Globus pallidus (tissue), 1 donor: ENCODE measurements at regions not wholly inside any gene's neighbourhood (a gene's known extent, or its start where the extent isn't known, plus 50 kb on each side); places are given as distances from the start of the nearest gene placed in this dataset.
A peak's percentile ranks its signal among the peaks of the same experiment; 100 is the strongest.
"Not testable (repeated sequence)": the region's sequence is repeated elsewhere in the genome, so short reads cannot be mapped to it uniquely, and the experiment has no call there.

ENCODE experiments used
- DNase-seq: peaks from one replicate; pipeline ENCODE4 v3.0.0-alpha.2; 2015; ENCODE audit warnings: low spot score

DNA sequence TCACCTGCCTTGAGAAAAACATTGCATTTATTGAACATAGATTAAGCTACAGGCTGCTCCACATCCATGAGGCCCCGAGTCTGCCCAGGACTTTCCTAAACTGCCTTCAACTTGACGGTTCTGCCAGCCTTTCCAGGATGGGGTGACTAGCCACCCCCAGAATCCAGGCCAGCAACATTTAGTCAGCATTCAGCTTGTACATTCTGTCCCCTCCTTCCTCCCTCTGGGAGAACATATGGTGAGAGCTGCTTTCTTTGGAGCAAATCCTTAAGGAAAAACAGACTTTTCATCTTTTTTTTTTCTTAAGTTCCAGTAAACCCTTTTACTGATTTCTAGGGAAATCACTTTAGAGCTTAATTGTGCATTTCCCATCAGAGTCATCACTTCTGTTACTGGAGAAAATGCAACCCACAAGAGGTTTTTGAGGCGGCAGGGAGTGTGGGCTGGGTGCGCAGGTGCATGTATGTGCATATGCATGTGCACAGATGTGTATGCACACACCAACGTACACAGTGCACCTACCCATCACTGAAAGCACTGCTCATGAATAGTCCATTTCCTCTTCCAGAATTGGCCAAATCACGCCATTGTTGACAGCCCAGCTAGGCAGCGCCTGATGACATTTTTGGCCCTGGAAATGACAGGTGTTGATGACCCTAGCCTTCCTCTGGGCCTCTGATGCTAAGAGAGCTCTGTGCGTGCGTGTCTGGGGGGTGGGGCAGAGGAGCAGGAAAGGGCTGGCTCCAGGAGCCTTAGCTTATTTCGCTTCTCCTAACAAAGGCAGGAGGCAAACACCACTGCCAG lies 145.6 kb downstream of the HSD17B3 start:
- DNase-seq, result no peak

DNA sequence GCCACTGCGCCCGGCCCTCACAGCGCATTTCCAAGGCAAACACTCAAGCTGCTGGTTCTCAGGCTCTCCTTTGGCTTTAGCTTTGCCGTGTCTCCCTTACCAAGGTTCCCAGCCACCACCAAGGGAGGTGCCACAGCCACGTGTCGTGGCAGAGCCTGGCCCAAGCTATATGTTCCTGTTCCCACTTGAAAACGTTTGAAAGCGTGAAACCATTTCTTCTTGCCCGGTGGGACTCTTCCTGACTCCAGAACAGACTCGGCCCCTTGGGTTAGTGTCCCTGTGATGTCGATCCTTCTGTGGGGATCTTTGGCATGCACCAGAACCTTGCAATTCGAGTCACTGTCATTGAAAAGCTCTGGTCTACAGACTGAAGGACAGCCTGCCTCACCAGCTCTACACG lies 147.9 kb downstream of the HSD17B3 start:
- no peak for DNase-seq

DNA sequence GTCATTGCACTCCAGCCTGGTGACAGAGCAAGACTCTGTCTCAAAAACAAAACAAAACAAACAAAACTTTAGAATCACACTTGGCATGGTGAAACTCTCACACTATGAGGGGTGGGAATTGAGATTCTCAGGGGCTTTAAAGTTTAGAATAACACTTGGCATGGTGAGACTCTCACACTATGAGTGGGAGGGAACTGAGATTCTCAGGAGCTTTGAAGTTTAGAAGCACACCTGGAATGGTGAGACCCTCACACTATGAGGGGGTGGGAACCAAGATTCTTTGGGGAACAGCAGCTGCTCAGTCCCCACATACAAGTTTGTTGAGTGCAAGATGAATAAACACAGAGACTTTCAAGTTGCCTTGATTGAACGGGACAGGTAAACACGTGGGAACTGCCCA lies 149.4 kb downstream of the HSD17B3 start:
- DNase-seq, result no peak

DNA sequence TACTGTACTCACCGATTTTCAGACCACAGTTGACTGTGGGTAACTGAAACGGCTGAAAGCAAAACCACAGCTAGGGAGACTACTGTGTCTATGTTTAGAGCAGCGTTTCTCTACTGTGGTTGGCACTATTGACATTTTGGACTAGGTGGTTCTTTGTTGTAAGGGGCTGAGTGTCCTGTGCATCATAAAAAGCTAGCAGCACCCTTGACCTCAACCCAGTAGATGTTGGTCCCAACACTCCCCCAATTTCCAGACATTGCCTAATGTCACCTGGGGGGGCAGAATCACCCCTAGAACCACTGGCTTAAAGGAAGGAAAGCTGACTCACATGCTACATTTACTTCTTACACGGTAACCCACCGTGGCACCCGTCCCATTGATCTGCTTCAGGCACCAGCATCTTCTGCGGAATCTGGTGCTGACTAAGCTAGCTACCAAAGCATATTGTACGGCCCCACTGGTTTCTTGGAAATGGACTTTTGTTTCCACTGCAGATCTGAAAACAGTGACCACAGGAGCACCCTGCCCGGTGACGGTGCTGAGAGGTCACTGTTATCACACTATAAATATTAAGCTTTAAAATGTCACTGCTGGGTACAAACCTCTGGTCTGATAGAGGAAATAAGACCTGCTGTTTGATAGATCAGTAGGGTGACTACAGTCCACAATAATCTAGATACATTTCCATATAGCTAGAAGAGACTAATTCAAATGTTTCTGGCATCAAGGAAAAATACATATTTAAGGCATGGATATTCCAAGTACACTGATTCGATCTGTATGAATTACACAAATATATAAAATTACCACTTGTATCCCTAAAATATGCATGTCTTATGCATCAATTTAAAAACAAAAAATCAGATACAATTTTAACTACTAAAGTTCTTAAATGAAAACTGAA lies 151.4 kb downstream of the HSD17B3 start:
- DNase-seq, result no peak

DNA sequence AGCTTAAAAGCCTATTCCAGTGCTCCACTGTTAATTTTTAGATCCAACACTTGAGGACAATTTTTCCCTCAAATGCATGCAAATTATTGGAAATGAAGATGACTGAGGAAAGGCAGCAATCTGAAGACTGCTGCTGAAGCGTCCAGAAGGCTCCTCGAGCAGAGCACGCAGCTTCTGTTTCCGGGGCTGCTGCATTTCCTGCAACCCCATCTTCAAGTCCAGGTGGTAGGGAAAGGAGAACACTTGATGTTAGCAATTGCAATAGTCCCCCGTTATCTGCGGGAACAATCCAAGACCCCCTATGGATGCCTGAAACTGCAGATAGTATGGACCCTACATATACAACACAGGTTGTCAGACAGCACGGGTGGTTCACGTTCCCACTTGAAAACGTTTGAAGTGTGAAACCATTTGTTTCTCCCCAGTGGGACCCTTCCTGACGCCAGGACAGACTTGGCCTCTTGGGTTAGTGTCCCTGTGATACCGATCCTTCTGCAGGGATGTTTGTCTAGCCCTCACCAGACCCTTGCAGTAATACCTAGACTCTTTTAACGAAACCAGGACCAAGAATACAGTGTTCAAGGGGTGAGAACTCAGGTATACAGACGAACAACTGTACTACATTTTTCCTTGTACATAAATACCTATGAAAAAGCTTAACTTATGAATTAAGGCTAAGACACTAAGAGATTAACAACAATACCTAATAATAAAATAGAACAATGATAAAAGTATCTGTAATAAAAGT lies 152.3 kb downstream of the HSD17B3 start:
- no peak for DNase-seq

DNA sequence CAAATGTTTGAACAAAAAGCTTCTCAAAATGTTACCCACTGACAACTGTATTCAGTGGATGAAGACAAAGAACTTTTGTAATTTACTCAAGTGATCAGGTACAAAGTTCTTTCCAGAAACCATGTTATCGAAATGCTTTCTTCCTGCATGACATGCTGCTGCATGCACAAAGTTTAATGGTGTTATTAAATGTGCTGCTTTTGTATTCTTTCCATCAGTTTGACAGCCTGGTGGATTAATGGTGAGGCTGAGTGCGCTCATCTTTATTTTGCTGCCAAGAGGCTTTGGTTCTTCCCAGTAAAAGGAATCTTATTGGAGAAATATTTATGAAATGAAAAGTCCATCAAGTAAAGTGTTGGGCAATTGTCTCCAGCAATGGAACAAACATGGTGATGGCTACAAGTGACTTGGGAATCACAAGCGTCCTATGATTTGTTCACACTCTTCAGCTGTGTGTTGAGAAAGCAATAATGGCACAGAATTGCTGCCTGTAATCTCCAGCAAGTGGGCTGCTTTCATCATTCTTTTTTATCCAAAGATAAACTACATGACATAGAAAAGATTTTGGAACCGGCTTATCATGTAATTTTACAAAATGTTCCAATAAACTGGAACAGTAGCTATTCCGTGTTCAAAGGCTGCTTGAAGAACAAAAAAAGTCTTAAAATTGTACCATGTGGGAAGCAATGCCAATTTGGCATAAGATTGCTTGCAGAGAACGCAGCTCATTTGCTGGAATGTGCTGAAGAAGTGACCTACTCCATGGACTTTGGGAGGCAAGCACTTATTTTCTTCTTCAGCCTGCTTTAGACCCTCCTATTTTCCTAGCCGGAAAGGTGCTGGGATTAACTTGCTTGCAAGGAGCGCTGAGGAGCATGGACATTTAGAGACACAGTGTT lies 153.1 kb downstream of the HSD17B3 start:
- DNase-seq, result no peak

DNA sequence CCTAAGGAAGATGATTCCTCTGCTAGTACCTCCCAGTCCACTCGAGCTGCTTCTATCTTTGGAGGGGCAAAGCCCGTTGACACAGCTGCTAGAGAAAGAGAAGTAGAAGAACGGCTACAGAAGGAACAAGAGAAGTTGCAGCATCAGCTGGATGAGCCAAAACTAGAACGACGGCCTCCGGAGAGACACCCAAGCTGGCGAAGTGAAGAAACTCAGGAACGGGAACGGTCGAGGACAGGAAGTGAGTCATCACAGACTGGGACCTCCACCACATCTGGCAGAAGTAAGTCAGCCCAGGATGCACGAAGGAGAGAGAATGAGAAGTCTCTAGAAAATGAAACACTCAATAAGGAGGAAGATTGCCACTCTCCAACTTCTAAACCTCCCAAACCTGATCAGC lies 154.9 kb downstream of the HSD17B3 start:
- not testable (repeated sequence) for DNase-seq

DNA sequence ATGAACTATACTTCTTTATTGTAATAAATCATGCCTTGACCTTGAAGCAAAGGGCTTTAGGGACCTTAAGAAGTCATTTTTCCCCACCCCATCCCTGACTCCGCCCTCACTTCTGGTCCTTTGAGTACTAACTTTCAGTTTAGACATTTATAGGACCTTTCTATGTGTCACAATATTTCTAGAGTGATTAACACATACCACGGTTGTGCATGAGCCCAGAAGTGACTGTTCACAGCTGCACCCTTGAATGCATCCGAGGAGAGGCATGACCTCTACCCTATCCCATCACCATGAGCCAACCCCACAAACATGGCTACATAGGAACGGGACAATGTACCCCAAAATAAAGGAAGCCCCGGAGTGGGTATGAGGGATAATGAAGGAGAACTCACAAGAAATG lies 160.3 kb downstream of the HSD17B3 start:
- DNase-seq, result no peak

DNA sequence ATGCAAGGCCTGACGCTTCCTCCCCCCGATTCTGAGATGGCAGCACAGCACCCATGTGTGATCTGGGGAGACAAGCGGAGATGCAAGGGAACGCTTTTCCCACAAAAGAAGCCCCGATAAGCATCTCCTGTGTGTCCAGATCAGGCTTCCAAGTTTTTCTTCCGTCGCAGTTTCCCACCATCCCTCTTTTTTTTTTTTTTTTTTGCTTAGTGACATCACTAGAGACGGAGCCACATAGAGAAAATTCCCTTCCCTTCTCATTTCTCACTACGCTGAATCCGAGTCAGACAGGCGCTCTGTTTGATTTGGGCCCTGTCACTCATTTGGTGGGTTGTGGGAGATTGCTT lies 160.9 kb downstream of the HSD17B3 start:
- DNase-seq, result no peak

DNA sequence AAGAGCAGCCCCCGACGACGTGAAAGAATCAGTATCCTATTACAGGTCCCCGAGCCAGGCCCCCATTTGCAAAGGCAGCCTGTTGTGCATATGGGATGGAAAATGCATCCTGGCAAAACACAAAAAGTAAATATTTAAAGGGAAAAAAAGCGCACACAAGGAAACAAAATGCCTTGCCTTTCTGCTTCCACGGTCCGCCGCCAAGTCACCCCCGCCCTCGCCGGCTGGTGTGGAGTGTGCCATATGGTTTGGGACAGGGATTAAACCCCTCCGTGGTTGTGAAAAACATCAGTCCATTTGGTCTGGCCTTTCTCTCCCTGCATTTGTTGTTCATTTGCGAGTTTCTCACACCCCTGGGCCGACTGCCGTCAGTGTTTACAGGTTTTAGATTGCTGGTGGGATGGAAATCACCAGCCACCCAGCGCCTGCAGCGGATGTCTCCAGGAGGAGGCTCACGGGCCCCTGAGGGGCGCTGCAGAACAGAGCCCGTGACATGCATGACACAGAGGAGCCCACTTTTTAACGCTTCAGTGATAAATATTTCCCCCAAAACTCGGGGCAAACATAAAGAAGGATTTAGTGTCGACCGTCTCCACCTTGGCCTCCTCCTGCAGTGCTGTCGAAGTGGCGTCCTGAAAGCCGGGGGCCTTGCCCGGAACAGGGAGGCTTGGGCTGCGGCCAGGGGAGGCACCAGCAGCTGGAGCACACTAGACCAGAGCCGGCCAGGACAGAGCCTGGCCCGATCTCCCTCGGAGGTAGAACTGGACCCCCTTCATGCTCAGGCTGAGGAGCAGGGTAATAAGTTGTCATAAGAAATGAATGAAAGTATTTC lies 161.5 kb downstream of the HSD17B3 start:
- DNase-seq, result peak; percentile 44

DNA sequence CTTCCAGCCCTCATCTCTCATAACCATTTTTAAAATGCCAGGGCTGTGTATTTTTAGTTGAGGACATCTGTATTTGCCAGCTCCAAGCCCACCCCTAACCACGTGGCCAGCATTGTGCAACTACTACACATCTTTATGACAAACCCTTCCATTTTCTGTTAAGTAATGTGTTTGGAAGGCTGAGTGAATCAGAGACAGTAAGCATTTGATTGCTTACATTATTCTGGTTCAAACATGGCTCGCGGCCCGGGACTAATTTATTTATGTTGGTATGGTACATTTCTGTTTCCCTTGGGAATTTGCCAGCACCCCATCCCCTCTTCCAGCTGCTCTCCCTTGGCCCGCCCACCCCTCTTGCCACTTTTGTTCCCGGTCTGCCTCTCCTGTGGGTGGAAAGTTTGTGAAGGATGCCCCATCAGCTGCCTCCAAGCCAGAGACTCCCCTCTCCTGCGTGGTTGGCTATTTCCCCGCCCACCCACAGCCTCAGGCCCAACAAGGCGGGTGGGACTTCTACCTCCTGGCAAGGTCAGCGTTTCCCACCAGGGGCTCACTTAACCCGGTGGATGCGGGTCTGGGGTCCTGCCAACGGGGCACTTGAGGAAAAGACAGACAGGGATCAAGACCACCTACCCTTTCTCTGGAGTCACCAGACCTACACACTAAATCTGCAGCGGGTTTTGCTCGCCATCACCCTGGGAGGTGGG lies 162.2 kb downstream of the HSD17B3 start:
- no peak for DNase-seq

DNA sequence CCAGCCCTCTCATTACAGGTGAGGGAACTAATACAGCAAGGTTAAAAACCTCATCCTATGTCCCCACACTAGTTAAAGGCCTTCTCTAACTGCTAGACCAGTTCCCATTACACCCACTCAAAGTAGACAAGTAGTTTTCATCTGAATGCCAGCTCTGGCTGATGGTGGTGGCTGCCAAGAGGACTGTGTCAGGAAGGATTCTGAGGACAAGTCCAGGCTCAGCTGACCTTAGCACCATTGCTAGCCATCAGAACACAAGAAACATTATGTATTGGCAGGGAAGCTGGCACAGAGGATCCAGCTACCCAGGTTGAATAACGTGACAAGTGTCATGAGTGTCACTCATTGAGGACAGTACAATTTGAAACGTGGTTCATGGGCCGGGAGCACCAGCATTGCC lies 163.4 kb downstream of the HSD17B3 start:
- no peak for DNase-seq

DNA sequence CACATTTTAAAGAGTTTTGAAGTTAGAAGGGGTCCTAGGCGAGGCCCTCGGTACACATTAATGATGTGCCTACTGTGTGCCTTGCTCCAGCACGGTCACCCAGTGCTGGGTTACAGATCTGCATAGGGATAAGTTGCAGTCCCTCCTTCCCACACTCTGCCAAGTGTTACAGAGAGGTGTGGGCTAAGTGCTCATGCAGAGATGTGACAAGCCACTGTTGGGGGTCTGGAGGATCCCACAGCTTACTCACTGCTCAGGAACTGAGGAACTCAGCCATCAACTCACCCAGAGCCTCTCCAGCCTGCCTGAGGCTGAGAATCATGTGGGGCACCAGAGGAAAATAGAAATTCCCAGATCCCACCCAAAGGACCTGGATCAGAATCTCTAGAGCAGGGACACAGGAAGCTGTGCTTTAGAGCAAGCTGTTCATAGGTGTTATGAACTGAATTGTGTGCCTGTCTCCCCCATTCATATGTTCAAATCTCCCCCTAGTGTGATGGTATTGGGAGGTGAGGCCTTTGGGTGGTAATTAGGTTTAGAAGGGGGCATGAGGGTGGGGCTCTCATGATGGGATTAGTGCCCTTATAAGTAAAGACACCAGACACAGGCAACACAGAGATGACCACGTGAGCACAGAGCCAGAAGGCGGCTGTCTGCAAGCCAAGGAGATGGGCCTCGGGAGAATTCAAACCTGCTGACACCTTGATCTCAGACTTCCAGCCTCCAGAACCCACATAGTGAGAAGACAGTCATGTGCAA lies 164.1 kb downstream of the HSD17B3 start:
- no peak for DNase-seq

DNA sequence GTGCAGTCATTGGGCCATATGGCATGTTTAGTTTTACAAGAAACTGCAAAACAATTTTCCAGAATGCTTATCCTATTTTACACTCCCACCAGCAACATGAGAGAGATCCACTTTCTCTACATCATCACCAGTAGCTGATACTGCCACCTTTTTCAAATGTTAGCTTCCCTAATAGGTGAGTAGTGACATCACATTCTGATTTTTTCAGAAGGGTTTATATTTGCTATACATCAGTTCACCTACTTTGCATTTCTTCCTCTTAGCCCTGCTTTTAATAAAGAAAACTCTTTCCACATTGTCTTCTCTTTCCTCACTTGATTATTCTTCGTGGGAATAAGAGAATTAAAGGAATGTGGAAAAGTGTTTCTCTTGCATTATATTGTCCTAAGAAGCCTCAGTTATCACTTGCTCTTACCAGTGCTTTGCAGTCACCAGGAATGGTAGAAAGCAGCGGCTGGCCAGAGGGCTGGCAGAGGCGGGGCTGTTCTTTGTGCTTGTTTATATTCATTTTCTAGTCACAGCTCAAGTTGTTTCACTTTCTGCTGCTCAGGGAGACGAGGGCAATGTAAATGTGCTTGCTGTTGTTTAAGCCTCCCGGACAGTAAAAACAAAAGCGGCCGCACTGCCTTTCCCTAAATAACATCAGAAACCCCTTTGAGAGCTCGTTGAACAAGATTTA lies 164.8 kb downstream of the HSD17B3 start:
- peak; percentile 78 for DNase-seq

DNA sequence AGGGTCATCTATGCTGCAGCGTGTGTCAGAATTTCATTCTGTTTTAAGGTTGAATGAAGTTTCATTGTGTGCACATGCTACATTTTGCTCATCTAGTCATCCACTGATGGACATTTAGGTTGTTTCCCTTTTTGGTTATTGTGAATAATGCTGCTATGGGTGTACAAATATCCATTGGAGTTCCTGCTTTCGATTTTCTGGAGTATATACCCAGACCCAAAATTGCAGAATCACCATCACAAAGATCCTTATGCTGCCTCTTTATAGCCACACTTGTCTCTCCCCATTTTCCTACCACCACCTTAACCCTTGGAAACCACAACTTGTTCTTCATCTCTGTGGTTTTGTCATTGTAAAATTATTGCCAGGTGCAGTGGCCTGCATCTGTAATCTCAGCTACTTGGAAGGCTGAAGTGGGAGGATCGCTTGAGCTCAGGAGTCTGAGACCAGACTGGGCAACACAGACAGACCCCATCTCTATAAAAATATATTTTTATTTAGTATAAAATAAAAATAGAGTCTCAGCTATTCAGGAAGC lies 166.2 kb downstream of the HSD17B3 start:
- no peak for DNase-seq

DNA sequence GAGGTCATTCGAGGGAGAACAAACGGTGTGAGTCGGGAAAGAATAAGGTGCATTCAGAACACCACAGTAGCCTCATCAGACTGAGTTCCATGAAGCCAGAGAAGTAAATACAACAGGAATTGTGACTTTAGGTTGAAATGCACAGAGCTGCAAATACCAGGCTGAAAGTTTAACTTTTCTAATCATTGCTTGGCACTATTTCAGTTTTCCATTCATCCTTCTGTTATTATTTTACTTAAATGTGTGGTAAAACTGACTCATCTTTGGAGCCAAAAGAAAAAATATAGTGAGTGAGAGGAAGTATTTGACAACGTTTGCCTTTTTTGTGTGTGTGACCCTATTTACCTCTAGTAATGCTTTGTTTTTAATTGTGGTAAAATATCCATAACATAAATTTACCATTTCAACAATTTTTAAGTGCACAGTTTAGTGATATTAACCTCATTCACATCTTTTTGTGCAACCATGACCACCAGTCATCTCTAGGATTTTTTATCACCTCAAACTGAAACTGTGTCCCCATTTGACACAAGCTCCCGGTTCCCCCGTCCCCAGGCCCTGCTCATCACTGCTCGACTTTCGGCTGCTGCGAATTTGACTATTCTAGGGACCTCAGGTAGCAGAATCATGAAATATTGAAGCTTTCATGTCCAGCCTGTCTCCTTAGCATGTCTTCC lies 166.8 kb downstream of the HSD17B3 start:
- DNase-seq, result no peak

DNA sequence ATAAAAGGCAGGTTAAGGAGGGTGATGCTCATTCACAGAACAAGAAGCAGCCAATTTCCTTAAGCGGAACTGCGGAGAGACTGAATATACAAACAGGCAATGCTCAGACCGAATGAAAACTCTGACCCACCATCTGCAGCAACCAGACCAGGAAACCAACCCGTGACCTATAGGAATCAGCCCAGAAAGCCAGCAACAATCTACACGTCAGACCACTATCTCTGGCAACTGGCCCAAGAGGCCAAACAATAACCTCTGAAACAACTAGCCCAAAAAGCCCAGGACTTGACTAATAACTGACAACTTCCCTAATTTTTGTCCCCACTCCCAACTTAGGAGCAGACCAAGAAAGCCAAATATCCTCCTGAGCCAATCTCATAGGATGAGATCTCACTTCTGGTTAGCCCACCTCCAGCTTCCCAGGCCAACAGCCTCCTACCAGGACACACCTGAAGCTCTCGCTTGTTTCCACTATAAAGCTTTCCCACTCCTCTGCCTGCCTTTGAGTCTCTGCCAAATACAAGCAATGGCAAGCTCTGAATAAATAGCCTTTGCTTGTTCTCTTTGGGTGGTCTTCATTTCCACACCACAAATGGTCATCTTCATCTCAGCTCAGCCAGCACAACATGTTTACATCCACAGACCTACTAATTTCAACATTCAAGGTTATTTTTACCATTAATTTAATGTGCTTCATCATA lies 168.5 kb downstream of the HSD17B3 start:
- DNase-seq, result no peak
